ENCODE measurements at regions not wholly inside any gene's neighbourhood (a gene's known extent, or its start where the extent isn't known, plus 50 kb on each side); places are given as distances from the start of the nearest gene placed in this dataset.

DNA sequence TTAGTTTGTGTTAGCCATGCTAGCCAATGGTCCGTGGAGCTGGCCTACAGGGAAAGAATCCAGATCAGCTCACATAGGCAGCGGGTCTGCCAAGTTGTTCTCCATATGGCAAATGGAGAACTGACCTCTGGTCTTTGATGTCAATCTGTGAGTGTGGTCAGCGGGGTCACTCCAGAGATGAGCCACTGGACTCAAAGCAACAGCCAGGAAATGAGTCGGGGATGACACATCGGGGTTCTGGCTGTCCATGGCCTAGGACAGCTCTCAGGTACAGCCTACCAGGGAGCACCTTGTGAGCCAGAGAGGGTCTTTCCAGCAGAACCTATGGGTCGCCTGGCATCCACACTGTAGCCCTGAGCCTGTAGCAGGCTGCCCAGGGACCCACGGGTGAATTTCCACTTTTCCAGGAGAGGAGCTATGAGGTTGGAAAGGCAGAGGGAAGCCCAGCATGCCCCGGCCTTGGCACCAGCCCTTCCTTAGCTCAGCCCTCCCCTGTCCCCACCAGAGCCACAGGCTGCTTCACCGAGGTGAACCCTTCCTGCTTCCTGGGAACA is 203.0 kb upstream of the TNRC6C start:
- TF ChIP-seq ZNF239 (CRISPR knock-in tag; IDR thresholded peaks at IDR 0.05) (no peak), EP300 (IDR thresholded peaks at IDR 0.05; ENCODE audit: low read length) (no peak), MLLT1 (IDR thresholded peaks at IDR 0.05) (no peak)
